ENCODE measurements at regions not wholly inside any gene's neighbourhood (a gene's known extent, or its start where the extent isn't known, plus 50 kb on each side); places are given as distances from the start of the nearest gene placed in this dataset.
"Not testable (repeated sequence)": the region's sequence is repeated elsewhere in the genome, so short reads cannot be mapped to it uniquely, and the experiment has no call there.

- no peak overlapping the region for H3K4me3 ChIP-seq (ENCODE audit: low read depth, low read length)
- no peak for DNase-seq (ENCODE audit: low read depth)
- TF ChIP-seq CTCF (conservative IDR thresholded peaks at IDR 0.05; ENCODE audit: low read depth, low read length), result no peak
Observed at GRCh38 chr2:167572883-167573619, 674.3 kb downstream of the STK39 start.

- DNase-seq (ENCODE audit: low read depth), result no peak
- TF ChIP-seq CTCF (conservative IDR thresholded peaks at IDR 0.05; ENCODE audit: low read depth, low read length), result no peak
- H3K4me3 ChIP-seq (ENCODE audit: low read depth, low read length), result no peak overlapping the region
Observed at GRCh38 chr2:167570370-167570769, 677.0 kb downstream of the STK39 start.

GRCh38 chr2:167563885-167564619, 675.8 kb downstream of the XIRP2 start:
- not testable (repeated sequence) for H3K4me3 ChIP-seq (ENCODE audit: low read depth, low read length); DNase-seq (ENCODE audit: low read depth)

GRCh38 chr2:167558272-167558991, 670.2 kb downstream of the XIRP2 start:
- not testable (repeated sequence) for DNase-seq (ENCODE audit: low read depth); H3K4me3 ChIP-seq (ENCODE audit: low read depth, low read length)

- no peak overlapping the region for H3K4me3 ChIP-seq (ENCODE audit: low read depth, low read length)
- DNase-seq (ENCODE audit: low read depth), result no peak
- no peak for TF ChIP-seq CTCF (conservative IDR thresholded peaks at IDR 0.05; ENCODE audit: low read depth, low read length)
Observed at GRCh38 chr2:167555098-167555720, 666.9 kb downstream of the XIRP2 start.

- no peak for DNase-seq (ENCODE audit: low read depth)
- H3K4me3 ChIP-seq (ENCODE audit: low read depth, low read length), result no peak overlapping the region
- no peak for TF ChIP-seq CTCF (conservative IDR thresholded peaks at IDR 0.05; ENCODE audit: low read depth, low read length)
Observed at GRCh38 chr2:167553635-167554034, 665.4 kb downstream of the XIRP2 start.

- no peak for DNase-seq (ENCODE audit: low read depth)
- H3K4me3 ChIP-seq (ENCODE audit: low read depth, low read length), result no peak overlapping the region
- no peak for TF ChIP-seq CTCF (conservative IDR thresholded peaks at IDR 0.05; ENCODE audit: low read depth, low read length)
Observed at GRCh38 chr2:167551416-167551815, 663.1 kb downstream of the XIRP2 start.
